GM06990 (cell line): ENCODE measurements at regions not wholly inside any gene's neighbourhood (a gene's known extent, or its start where the extent isn't known, plus 50 kb on each side); places are given as distances from the start of the nearest gene placed in this dataset.
"Not testable (repeated sequence)": the region's sequence is repeated elsewhere in the genome, so short reads cannot be mapped to it uniquely, and the experiment has no call there.

Experiments
- DNase-seq: peaks from one replicate; pipeline ENCODE4 v3.0.0-alpha.2; 2011; ENCODE audit not compliant: insufficient read length; ENCODE audit errors: extremely low read depth
- H3K27me3 ChIP-seq: replicated peaks from 2 replicates; pipeline ENCODE4 v1.6.0; 2011; ENCODE audit warnings: low read length; ENCODE audit not compliant: control insufficient read depth, insufficient read depth
- H3K36me3 ChIP-seq: 2 replicates; pipeline ENCODE4 v1.5.1; 2011; ENCODE audit warnings: low read length; ENCODE audit not compliant: control insufficient read depth, insufficient read depth
- H3K4me3 ChIP-seq: replicated peaks from 2 replicates; pipeline ENCODE4 v1.5.1; 2011; ENCODE audit warnings: low read depth, mild to moderate bottlenecking, control low read depth, low read length
- CTCF ChIP-seq: IDR thresholded peaks from 2 replicates; pipeline ENCODE4 v1.5.1; 2011; ENCODE audit warnings: low read length, control low read depth, mild to moderate bottlenecking, inconsistent platforms; ENCODE audit not compliant: insufficient read depth, poor library complexity, severe bottlenecking

GRCh38 chr6:144922120-144922722, 637.1 kb downstream of the UTRN start:
- Histone ChIP-seq H3K36me3 (no peaks in the 10 kb centered on the region), H3K4me3 (no peak overlapping the region), H3K27me3 (no peaks in the 10 kb centered on the region)
- TF ChIP-seq CTCF = no peak
- DNase-seq = no peak

- H3K36me3 ChIP-seq, H3K4me3 ChIP-seq, DNase-seq, H3K27me3 ChIP-seq: not testable (repeated sequence)
Measured at GRCh38 chr6:144922771-144923490, 637.8 kb downstream of the UTRN start.

- DNase-seq, H3K4me3 ChIP-seq, H3K27me3 ChIP-seq, H3K36me3 ChIP-seq: not testable (repeated sequence)
Measured at GRCh38 chr6:144923491-144923787, 638.3 kb downstream of the UTRN start.

- DNase-seq = no peak
- no peak overlapping the region for H3K4me3 ChIP-seq
- H3K27me3 ChIP-seq = no peaks in the 10 kb centered on the region; the same call in 1 of the 2 replicates
- no peaks in the 10 kb centered on the region for H3K36me3 ChIP-seq
- TF ChIP-seq CTCF = no peak
Measured at GRCh38 chr6:144928847-144929246, 643.7 kb downstream of the UTRN start.

GRCh38 chr6:144929262-144929661, 644.1 kb downstream of the UTRN start:
- Histone ChIP-seq H3K4me3 (no peak overlapping the region), H3K36me3 (no peaks in the 10 kb centered on the region), H3K27me3 (no peaks in the 10 kb centered on the region; the same call in 1 of the 2 replicates)
- no peak for TF ChIP-seq CTCF
- DNase-seq = no peak

GRCh38 chr6:144931172-144932035, 646.3 kb downstream of the UTRN start:
- peak; percentile 55 for TF ChIP-seq CTCF
- H3K4me3 ChIP-seq = no peak overlapping the region
- H3K36me3 ChIP-seq = no peaks in the 10 kb centered on the region
- DNase-seq = no peak
- H3K27me3 ChIP-seq = no peaks in the 10 kb centered on the region; the same call in 1 of the 2 replicates
